ENCODE measurements at regions not wholly inside any gene's neighbourhood (a gene's known extent, or its start where the extent isn't known, plus 50 kb on each side); places are given as distances from the start of the nearest gene placed in this dataset.

DNA sequence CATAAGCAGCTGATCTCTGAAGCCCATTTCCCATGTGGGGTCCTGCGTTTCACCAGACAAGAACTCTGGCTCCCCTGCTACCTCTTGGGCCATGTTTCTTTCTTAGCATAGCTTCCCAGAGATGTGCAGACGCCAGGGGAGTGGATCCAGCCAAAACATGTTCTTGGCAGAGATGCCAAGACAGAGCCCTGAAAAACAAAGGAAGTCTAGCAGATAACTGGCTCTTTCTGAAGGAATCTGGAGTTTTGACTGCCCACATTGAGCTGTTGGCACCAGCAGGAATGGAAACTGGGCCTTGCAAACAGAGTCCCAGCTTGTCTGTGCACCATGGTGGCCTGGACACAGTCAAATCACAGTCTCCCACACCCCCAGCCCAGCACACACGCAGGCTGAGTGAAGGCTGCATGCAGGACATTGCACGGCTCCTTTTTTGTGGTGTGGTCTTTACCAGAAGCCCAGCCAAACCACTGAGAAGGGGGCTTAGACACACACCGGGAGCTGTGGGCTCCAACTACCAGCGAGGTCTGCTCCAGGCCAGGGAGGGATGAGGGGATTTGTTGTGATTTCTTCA lies 114.7 kb downstream of the SNX18 start:
- no peak for DNase-seq

- DNase-seq, result no peak
Measured at GRCh38 chr5:54630738-54631359, 113.3 kb downstream of the SNX18 start.

DNA sequence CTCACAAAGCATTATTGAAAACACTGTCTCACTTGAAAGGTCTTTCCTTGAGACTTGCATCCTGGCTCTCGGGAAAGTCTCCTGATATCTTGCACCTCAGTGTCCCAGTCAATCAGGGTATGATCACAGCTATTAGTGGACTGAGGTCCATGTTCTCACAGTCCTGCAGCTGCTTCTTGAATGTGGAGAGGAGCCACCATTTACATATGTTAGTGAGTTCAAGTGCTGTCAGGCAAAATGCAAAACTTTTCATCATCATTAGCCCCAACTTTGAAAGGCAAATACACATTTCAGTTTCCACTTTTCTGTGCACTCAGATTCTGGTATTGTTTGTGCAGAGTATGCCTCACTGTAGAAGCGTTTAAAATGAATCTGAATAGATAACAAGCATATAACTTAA lies 111.6 kb downstream of the SNX18 start:
- no peak for DNase-seq

- DNase-seq, result no peak
Measured at GRCh38 chr5:54628050-54628449, 110.5 kb downstream of the SNX18 start.

DNA sequence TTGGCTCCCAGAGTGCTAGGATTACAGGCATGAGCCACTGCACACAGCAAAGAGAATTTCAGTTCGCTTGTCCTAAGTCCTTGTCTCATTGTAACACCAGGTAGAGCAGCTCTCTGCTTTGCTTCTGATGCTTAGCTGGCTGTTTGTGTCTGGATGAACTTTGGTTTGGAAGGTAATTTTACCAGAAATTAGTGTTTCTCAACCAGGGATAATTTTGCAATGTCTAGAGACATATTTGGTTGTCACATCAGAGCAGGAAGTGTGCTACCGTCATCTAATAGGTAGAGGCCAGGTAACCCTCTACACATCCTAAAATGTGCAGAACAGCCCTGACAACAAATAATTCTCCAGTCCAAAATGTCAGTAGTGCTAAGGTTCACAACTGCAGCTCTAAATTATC lies 108.8 kb downstream of the SNX18 start:
- no peak for DNase-seq

DNA sequence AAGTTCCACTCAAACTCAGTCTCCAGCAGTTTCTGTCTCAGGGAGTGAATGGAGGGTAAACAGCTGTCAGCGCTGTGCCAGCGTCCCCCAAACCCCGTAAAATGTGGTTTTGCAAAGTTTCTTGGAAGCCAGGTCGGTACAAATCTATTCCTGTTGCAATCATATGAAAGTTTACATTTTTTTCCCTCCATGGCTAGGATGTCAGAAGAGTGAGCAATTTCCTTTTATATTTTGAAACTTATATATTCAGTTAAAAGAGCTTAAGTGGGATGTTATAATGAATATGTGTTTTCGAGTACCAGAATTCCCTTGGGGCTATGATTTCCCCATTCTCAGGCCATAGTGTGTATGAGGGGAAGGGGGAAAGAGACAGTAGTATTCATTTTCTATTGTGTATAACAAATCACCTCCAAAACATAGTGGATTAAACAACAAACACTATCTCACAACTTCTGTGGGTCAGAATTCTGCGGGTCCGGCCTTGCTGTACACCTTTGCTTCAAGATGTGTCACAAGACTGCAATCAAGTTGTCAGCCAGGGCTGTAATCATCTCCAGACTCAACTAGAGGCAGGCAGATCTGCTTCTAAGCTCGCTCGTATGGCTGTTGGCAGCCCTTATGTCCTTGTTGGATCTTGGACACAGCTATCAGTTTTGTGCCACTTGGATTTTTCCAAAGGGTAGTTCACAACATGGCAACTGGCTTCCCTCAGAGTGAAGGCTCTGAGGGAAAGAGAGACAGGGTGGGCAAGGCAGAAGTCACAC lies 107.4 kb downstream of the SNX18 start:
- no peak for DNase-seq

- no peak for DNase-seq
Measured at GRCh38 chr5:54621709-54622108, 104.2 kb downstream of the SNX18 start.

DNA sequence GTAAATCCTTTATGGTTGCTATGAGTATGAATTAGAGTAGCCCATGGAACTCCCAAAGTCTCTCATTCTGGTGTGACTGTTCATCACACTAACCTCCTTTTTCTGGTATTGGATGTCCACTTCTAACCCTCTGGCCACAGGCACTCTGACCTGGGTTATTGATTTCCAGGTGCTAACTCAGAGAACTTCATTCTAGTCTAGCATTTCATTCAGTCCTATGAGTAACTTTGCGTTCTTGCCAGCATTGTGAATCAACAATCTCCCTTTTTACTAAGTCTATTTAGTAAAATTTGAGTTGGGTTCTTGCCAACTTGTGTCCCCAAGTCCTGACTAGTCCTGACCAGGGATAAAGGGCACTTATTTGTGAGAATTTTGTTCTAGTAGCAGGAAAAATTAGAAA lies 103.5 kb downstream of the SNX18 start:
- no peak for DNase-seq

DNA sequence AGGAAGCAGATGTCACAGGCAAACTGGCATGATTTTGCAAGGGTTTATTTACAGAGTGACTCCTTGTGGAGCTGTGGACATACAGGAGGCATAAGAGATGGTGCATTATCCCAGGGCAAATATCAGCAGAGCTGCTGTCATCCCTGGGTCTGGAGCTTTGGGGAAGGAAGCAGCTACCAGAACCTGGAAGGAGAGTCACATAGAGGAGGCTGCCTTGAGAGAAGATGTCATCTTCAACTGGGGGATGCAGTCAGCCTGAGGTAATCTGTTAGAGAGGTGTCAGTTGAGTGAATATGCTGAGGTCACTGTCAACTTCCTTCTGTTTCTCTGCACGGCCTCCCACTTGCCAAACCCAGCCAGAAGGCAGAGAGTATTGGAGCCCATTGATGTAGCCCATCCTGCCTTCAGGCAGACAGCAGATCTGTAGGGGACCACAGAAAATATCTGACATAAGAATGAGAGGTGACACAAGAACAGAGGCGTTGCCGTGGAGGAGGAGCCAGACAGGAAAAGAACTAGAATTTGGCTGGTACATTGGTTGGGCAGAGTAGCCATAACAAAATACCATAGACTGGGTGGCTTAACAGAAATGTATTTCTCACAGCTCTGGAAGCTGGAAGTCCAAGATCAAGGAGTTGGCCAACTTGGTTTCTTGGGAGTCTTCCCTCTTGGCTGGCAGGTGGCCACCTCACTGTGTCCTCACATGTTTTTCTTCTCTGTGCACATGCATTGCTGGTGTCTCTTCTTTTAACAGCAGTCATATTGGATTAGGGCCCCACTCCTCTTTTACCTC lies 102.8 kb downstream of the SNX18 start:
- no peak for DNase-seq

DNA sequence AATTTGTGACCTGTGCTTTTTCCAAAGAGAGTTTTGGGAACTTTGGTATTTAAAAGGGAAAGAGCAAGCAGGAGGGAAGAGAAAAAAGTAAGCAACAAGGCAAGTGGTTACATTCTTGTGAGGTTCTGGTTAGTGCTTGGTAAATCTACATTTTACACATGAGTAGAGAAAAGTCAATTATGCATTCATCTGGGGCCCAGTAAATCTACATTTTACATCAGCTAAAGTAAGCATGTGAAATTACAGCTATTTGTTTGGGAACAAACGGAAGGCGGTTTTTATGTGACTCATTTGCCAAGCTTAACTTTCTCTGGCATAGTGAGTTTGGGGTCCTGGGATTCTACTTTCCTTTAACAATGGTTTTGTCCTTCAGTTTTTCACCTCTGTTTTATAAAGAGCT lies 102.2 kb downstream of the SNX18 start:
- peak; percentile 2 for DNase-seq

- no peak for DNase-seq
Measured at GRCh38 chr5:54616518-54617220, 99.1 kb downstream of the SNX18 start.

DNA sequence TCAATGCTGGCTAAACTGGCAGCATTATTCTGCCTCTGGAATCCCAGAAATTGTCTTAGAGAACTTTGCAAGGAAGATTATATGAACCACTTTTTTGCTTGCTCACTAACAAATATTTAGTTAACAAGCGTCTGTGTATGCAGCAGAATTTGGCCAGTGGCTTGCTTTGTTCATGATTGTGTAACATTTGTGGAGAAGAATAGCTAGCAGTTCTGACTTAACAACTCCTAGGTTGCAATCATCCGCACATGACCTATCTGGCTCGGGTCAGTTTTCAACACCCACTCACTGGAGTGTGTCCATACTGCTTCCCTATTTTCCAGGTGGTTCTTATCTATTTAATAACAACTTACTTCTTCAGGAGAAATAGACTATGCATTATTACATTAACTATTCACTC lies 98.5 kb downstream of the SNX18 start:
- DNase-seq, result no peak

DNA sequence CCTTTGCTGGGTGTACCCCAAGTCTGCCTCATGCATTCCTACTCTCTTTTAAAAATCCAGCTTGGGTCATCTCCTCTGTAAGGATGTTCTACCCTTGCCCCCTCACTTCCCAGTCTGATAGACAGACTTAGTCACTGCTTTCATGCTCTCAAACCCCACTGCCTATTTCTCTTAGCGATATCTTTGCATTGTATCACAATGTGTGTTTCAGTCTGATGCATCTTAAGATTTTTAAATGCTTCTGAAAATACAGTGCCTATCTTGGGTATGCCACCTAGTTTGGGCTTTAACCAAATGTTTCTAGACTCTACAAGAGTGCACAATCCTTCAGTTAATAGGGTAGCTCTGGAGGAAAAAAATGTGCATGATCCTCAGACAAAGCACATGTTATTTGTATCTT lies 97.8 kb downstream of the SNX18 start:
- no peak for DNase-seq

GRCh38 chr5:54612711-54613110 lies 95.2 kb downstream of the SNX18 start:
- DNase-seq, result no peak

GRCh38 chr5:54611290-54611951 lies 93.9 kb downstream of the SNX18 start:
- DNase-seq, result no peak

- no peak for DNase-seq
Measured at GRCh38 chr5:54610197-54610944, 92.8 kb downstream of the SNX18 start.

DNA sequence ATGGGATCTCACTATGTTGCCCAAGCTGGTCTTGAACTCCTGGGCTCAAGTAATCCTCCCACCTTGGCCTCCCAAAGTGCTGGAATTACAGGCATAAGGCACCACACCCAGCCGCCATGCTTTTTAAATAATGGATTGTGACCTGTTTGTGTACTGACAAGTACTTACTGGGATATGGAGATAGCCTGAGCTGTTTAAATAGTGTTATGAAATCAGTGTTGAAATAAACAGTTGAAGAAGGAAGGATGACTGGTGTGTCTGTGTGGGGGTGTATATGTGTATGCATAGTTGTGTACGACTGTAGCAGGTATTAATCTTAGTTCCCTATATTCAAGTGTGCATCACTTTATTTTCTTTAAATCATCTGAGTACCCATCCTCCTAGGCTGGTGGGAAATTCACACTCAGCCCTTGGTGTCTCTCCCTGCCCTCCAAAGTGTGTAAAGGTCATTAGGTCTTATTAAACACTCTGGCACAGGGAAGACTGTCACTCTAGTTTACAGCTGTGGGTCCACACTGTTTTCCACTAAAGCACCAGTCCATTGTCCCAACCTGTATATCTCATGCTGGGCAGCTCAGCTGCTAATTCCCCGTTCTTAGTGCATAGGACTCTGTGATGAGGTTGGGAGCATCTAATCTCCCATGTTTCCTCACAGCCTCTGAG lies 91.0 kb downstream of the SNX18 start:
- no peak for DNase-seq

- DNase-seq, result no peak
Measured at GRCh38 chr5:54607006-54607405, 89.4 kb downstream of the SNX18 start.

DNA sequence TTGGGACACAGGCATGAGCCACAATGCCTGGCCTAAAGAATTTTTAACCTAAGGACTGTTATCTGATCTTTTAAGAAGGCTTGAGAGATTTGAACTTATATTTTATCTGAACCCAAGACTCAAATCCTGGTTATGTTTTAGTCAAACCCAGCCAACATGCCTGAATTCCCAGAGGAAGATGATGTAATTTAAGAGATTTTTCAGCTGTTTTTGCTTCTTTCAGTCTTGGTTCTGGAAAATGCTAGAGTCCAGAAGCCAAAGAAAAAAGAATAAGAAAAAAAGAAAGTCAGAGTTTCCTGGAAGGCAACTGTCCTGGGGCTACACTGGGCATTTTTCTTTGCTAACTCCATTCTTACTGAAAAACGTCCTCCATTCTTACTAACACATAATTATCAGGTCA lies 85.8 kb downstream of the SNX18 start:
- no peak for DNase-seq

GRCh38 chr5:54602475-54602874 lies 84.9 kb downstream of the SNX18 start:
- DNase-seq, result no peak
